CD4-positive, alpha-beta T cell treated with Interleukin-4 for 1 hour (primary cell): ENCODE measurements at regions not wholly inside any gene's neighbourhood (a gene's known extent, or its start where the extent isn't known, plus 50 kb on each side); places are given as distances from the start of the nearest gene placed in this dataset.
"Not testable (repeated sequence)": the region's sequence is repeated elsewhere in the genome, so short reads cannot be mapped to it uniquely, and the experiment has no call there.

Experiments
- DNase-seq, 2 donors: peaks; one replicate each; pipeline ENCODE4 v3.0.0-alpha.2; 2020 to 2022

DNA sequence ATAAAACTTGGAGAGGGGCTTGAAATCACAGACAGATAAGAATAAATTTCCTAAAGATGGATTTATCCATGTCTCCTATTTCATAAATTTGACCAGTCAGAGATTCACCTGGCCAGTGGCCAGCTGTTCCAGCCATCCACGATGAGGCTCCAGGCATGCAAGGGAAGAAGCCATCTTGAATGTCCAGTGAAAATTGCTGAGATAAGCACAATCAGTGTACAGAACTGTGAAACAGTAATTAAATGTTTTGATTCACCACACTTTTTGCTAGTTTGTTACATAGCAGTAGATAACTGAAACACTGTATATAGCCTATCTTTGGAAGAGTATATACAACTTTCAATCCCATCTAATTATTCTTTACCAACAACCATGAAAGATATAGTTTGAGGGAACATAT, 163.5 kb downstream of the HINT1 start:
- DNase-seq: no peak

DNA sequence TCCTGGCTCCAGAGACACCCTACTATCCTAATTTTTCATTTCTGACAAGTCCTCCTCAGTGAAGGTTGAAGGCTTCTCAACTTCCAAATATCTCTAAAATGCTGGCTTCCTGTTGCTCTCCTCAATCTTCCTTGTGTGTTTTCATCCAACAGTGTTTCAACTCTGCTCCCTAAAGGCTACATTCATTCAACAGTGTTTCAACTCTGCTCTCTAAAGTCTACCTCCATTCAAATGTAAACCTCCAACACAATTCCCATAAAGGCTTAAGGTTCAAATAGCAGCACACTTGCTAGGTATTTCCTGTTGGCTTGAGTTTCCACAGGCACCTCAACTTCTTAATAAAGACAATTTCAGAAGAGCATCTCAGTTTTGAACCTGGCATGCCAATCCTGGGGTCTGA, 164.8 kb downstream of the HINT1 start:
- no peak for DNase-seq

DNA sequence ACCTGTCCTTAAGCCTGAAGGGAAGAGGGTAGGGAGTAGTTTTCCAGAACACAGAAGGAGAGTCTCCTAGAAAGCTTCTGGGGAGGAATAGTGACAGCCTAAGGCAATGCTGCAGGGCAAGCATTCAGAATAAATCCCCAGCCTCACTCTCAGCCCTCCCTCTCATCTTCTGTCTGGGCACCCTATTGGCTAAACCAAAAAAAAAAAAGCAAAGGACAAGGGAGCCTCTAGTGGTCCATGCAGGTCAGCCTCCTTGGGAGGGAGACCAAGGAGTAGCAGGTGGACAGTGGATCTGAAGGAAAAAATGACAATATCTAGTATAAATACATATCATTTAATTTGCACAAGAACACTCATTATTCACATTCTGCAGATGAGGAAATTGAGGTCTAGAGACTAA, 168.3 kb downstream of the HINT1 start:
- DNase-seq: not testable (repeated sequence)

DNA sequence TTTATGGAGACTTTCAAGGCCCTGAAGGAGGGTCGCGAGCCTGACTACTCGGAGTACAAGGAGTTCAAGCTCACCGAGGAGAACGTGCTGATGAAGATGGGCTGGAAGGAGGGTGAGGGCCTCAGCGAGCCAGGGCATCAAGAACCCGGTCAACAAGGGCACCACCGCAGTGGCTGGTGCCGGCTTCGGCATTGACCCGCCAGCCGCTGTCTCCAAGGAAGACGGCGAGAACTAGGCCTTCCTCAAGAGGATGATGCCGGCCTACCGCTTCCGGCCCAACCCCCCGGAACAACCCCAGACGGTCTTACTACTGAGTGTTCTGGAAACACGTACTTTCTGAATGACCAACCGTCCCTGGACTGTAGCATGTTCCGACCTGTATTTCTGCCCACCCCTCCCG, 169.2 kb downstream of the HINT1 start:
- DNase-seq: no peak

DNA sequence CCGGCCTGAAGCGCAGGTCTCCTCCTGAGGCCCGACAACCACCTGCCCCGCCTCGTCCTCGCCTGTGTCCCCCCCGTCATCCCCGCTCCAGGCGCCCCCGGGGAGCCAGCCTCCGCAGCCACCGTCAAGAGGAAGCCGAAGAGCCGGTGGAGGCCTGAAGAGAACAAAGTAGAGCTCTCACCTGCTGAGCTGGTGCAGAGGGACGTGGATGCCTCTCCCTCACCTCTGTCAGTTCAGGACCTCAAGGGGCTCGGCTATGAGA, 169.9 kb downstream of the HINT1 start:
- no peak for DNase-seq

DNA sequence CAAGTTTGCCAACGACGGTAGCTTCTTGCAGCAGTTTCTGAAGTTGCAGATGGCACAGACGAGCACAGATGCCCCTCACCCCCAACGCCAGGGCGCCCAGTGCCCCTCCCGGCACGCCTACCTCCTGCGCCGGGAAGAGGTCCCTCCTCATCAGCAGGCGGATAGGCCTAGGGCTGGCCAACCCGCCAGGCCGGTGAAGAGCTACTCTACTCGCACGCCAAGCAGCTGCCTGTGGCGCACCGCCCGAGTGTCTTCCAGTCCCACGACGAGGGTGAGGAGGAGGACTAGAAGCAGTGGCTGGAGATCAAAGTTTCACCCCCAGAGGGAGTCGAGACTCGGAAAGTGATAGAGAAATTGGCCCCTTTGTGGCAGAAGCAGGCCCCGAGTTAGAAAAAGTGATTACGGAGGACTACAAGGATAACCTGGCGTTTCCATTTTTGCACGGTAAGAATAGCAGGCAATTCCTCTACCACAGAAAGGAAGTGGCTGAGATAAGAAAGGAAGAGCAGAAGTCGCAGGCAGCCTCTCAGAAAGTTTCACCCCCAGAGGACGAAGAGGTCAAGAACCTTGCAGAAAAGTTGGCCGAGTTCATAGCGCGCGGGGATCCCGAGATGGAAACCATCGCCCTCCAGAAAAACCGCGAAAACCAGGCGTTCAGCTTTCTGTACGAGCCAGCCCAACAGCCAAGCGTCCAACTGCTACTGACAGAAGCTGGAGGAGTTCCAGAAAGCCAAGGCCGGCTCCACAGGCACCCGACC, 170.4 kb downstream of the HINT1 start:
- DNase-seq: no peak

DNA sequence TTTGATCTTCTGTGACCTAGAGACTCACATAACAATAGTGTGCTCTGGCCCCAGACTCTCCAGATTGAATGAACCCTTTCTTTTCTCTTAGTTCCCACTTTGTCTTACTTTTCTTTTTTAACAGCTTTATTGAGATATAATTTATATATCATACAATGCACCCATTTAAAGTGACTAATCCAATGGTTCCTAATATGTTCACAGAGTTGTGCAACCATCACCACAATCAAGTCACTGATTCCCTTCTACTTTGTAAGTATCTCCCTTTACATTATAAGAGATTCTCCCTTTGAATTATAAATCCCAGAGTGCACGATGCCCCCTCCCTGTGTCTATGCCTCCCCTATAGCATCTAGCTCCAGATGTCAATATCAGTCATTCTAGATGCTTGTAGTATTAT, 172.4 kb downstream of the HINT1 start:
- no peak for DNase-seq

DNA sequence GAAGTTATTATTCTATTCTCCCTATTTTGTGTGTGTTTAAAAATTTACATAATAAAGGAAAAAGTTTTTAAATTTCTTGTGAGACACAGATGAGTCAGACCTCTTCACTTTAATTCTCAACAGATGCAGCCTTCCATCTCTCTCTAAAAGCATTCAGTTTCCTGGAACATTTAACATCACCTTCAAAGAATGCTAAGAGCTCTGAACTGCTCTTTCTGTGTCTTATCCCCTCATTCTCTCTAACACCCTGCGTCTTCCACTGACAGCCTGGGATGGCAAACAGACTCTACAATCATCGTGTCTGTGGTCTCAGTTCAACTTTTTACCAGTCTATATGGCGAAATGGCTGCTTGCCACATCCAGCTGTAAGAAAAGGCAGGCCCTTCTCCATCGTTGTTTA, 173.0 kb downstream of the HINT1 start:
- DNase-seq: no peak

DNA sequence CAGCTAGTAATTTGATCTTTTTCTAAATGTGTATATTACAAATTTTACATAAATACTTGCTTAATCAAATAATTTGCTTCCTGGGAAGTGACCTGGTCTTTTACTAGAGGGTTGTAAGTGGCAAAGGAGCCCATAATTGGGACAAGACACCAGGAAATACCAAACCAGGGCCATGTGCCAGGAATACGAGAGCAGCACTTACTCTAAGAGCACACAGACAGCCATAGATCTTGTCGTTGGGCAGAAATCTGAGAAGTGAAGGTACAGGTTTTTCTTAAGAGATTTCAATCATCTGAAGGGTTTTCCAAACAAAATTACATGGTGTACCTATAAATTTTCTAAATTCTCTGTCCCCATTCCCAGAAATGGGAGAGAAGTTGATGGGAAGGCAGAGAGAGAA, 179.3 kb downstream of the HINT1 start:
- no peak for DNase-seq

DNA sequence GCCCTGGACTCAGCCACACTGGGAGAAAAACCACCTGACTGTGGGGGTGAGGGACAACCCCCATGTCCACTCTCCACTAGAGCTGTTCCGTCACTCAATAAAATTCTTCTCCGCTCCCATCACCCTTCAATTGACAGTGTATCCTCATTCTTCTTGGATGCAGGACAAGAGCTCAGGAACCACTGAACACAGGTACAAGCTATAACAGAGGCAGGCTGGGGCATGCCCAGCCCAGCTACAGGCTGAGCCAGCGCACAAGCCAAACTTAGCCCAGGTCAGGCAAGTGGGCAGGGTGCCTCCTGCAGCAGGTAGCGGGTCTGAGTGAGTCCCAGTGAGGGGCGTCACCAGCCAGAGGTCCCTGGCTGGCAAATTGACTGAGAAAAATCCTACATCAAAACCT, 183.4 kb downstream of the HINT1 start:
- no peak for DNase-seq

DNA sequence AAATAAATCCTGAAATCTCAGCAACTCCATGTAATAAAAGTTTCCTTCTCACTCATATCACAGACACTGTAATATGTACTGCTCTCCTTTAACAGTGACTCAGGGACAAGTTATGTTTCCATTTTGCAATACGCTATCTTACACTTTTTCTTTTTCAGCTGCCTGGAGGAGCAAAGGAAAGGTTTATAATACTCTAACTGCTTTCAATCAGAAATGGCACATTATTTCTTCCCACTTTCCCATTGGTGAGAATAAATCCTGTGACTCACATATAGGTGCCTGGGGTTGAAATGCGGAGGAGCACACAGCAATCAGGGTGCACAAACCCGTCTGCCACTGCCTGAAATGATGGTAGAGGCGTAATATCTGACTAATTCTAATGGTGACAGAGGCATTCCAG, 186.6 kb downstream of the HINT1 start:
- no peak for DNase-seq

DNA sequence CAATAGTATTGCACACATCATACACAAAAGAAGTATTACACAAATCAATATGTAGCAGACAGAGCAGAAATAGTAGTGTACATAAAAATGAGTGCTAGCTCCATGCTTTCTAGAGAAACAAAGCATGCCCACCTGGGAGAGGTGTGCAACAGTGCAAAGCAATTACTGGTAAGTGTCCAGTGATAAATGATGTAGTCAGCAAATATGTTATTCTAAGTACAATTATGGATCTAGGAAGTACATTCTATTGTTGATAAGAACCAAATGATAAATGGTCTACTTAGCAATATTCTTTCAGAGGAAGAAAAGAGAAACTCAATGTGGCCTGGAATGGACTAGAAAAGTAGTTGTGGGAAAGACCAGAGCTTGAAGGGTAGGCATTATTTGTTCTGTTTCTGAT, 188.6 kb downstream of the HINT1 start:
- DNase-seq: no peak

DNA sequence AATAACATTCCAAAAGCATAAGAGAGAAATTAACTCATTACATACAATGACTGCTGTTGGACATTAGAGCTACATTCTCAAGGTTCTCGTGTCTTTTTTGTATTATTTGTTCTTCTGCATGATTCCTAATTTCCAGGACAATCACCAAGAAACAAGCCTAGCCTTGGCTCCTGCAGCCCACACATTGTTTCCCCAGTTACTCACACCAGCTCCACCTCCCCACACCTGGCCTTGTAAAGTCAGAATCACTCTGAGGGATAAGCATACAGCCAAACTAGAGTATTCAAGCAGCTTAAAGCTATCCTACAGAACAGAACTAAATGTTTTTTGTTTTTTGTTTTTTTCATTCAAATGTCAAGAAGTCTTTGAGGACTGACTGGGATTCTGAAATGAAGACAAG, 189.2 kb downstream of the HINT1 start:
- no peak for DNase-seq

DNA sequence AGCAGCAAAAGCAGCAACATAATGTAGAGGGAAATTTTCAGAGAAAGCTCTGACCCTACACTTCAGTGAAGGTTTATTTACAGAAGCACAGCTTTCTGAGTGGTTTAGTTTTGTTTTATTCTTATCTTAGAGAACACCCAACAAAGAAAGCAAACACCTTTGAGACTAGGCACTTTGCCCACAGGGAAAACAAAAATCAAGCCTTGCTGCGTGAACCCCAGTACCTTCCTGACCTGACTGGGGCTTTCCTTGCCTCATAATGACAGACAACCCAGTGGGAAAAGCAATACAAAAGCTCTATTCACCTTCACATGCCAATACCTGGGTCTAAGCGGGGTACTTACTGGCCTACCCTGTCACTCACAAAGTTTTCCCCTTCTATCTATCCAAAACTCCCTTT, 189.8 kb downstream of the HINT1 start:
- DNase-seq: no peak

DNA sequence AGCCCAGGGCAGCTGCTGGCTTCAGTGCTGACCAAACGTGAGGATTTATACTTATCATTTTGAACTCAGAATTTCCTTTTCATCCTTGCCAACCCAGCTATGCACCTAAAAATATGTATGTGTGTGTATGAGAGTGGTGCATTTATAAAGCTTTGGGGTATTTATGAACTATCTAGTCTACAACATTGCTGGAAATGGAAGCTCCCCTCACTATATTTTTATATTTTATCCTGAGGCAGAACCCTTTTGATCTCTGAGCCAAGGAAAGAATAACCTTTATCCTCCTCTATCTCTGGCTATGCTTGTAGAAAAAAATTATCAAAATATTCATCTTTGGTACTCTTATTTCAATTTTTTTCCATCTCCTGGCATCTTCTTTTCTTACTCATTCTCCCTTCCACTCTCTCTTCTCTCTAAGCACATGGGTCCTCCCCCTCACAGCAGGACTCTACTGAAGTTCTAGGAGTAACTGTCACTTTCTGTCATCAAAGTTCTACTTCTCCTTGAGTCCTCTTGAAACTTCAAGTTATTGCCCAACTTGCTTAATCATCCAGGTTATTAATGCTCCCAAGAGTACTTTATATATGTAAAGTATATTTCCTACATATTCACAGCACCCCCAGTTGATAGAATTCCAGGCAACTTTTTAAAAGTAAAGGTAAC, 190.9 kb downstream of the HINT1 start:
- no peak for DNase-seq

DNA sequence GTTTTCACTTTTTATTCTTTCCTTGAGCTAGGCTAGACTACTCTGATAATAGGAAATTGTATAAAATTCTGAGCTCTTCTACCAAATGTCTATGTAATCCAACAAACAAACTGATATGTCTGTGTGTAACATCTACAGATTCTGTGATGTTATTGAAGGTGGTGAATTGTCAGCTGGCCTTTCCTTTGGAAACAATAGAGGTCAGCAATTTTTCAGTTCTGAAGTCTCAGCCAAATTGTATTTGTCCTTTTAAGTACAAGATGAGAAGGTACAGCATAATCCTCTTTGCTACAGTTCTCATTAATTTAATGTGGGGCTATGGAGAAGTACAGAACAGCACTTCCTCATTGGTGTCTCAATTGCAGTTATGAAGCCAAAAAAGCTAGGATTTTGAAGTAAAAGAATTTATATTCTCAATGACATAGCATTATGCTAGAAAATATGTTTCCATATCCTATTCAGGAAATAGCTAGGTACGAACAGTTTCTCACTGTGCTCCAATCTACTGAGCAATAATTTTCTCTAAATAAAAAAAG, 198.0 kb downstream of the HINT1 start:
- DNase-seq: no peak

DNA sequence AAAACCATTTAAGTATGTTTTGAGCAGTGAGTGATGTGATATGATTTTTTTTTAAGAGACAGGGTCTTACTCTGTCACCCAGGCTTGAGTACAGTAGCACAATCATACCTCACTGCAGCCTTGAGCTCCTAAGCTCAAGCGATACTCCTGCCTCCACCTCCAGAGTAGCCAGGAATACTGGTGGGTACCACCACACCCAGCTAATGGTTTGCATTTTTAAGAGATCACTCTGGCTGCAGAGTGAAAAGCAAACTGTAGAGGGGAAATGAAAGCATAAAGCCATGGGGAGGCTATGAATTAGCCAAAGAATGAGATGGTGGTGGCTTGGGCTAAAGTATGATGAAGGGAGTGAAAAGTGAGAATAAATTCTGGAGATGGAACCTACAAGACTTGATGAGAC, 199.1 kb downstream of the HINT1 start:
- DNase-seq: no peak

DNA sequence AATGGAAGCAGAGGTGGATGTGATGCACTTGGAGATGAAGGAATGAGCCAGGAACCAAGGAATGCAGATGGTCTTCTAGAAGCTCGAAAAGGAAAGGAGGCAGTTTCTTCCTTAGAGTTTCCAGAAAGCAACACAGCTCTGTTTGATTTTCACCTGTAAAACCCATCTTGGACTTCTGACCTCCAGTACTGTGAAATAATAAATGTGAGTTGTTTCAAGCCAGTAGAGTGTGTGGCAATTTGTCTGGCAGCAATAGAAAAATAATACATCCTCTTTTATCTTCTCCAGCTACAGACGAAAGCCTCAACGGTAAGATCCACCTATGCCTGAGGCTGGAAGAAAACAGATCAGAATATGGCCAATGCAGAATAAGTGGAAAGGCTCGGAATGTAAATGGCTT, 199.7 kb downstream of the HINT1 start:
- DNase-seq: no peak

DNA sequence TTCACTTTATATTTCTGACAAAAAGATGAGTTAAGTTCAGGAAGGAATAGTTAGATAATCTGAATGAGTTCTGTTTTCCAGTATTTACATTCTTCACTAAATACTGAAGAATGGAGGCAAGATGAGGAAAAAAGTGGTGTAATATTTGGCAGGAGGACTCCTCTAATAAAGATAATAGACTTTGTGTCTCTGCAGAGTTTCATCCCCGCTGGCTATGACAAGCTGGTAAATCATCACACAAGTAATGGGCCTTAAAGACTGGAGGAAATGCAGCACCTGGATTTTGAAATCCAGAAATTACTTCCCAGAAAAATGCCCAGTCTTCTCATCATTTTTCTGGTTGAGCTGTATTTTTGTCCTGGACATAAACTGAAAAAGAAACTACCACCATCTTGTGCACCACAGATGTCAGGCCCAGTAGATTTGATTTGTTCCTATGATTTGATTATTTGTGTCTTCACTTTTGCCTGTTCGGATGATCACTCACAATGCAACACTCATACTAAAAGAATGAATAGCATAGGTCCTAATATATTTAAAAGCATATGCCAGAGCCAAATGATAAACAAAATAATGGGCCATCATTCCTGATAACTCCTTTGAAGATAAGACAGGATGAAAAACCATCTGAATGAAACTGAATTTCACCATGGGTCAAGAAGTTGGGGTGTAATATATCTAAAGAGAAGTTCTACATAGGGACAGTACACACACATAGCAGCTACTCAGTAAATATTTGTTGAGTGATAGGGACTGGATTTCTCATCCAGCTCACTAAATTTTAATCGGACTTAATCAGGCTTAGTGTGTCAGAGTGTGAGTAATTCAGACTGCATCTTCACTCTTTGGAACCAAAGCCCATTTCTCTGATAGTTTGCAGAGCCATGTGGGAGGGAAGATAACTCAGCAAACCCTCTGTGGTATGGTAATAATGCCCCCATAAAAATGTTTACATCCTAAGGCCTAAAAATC, 200.5 kb downstream of the HINT1 start:
- no peak for DNase-seq

DNA sequence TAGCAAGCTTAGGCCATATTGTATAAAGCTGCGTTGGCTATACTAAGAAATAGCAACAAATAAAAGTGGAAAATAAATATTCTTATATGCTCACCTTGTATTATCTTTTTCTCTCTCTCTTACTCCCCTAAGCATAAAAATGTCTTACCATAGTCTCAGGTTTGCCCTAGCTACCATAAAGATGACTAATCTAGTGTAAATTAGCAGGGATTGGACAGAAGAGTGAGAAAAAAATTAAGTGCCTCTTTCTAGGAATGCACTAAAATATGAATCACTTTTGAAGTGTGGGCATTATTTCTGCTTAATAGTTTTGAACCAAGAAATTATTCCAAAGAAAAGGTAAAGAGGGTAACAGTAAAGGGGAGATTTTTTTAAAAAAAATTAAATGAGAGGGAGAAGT, 201.3 kb downstream of the HINT1 start:
- DNase-seq: no peak

DNA sequence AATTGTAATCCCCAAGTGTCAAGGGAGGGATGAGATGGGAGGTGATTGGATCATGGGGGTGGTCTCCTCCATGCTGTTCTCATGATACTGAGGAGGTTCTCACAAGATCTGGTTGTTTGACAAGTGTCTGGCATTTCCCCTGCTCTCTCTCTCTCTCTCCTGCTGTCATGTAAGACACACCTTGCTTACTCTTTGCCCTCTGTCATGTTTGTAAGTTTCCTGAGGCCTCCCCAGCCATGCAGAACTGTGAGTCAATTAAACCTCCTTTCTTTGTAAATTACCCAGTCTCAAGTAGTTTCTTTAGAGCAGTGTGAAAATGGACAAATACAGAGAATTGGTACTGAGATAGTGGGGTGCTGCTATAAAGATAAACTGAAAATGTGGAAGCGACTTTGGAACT, 207.9 kb downstream of the HINT1 start:
- DNase-seq: no peak

DNA sequence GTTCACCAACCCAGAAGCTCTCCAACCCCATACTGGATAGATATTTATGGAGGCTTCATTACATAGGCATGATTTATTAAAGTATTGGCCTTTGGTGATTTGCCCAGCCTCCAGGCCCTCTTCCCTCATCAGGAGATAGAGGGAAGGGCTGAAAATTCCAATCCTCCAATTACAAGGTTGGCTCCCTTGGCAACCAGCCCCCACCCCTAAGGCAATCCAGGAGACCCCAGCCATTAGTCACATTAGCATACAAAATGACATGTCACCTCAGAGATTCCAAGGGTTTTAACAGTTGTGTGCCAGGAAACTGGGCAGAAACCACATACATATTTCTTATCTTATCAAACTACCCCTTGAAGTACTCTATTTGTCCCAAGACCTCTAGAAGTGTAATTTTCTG, 210.0 kb downstream of the HINT1 start:
- no peak for DNase-seq

DNA sequence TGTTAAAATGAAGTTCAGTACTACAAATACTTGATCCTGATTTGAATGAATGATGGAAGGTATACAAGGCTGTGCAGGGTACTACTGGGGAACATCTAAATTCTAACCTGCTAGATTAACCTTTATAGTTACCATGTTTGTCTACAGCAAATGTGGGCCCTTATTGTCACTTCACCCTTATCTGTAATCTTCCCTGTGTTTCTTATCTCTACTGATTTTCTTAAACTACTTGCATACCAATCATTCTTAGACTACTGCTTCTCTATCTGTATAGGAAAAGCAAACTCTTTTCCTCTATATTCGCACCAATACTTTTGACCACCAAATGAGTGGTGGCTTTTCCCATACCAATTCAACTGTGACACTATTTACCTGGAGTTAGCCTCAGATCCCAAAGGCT, 210.7 kb downstream of the HINT1 start:
- no peak for DNase-seq

DNA sequence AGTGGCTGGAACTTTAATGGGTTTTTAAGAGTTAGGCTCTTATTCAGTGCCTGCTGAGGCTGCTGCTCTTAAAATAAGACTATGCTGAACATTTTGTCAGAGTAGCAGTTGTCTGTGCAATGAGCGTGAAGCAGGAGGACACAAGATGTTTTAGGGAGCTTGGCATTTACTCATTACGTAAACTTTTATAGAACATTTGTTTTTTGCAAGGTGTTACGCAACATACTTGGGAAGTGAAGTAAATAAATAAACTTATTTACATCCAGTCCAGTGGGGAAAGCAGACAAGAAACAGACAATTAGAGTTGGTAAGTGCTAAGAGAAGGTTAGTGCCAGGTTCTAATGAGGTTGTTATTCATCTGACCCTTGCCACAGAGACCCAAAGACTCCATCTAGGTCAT, 226.0 kb downstream of the HINT1 start:
- no peak for DNase-seq
